GM13977 (cell line): ENCODE measurements at regions not wholly inside any gene's neighbourhood (a gene's known extent, or its start where the extent isn't known, plus 50 kb on each side); places are given as distances from the start of the nearest gene placed in this dataset.

Source experiments
- DNase-seq: peaks from one replicate; pipeline ENCODE4 v3.0.0; 2012; ENCODE audit warnings: low spot score
- CTCF ChIP-seq: IDR thresholded peaks from 2 replicates; pipeline ENCODE4 v1.5.1; 2012; ENCODE audit warnings: mild to moderate bottlenecking, control low read depth; ENCODE audit not compliant: insufficient read depth; ENCODE audit errors: extremely low read depth, missing control alignments
- in situ Hi-C: fragments of 300-500 bp; cut with MboI; formaldehyde crosslinking; loops from one replicate; pipeline ENCODE4 v1.12.0; 2022; ENCODE audit warnings: low sequenced_read_pairs, low pct_unique_long_range_greater_than_20kb, mixed read lengths, inconsistent platforms; ENCODE audit not compliant: unreplicated experiment

DNA sequence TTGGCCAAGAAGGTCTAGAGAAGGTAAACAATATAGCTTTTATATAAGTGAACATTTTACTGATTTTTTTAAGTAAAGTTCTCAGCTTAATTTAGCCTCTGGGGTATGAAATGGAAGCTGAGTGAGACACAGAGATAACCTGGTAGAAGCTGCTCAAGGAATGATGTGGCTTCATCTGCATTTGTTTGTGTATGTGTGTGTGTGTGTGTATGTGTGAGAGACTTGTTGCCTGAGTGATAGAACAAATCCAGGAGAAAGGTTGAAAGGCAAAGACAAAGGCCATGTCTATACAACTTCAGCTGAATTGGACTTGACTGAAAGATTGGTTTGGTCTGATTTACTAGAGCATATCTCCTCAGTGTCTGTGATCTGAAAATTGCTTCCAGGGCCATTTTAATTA is 63.6 kb downstream of the PCDH7 start:
- no peak for DNase-seq
- in situ Hi-C loops, result no loop called here
- no peak for TF ChIP-seq CTCF

- TF ChIP-seq CTCF, result no peak
- in situ Hi-C loops, result no loop called here
- DNase-seq, result no peak
Measured at GRCh38 chr4:30789219-30789671, 69.1 kb downstream of the PCDH7 start.

DNA sequence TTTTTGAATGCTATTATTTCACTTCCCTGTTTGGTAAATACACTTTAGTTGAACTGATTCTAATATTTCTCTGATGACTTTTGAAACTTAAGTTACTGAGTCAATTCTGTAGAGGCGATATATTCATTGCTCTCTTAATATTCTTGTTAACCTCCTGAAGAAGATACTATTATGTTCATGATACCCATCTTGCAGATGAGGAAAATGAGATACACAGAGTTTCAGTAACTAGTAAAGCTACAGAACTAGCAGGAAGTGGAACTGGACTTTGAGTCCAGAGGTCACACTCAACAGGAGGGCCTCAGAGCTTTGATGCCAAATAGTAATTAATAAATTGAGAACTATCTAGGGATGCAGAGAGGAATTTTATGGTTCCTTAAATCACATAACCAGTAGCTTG is 70.0 kb downstream of the PCDH7 start:
- no peak for DNase-seq
- TF ChIP-seq CTCF, result no peak
- in situ Hi-C loops, result no loop called here

DNA sequence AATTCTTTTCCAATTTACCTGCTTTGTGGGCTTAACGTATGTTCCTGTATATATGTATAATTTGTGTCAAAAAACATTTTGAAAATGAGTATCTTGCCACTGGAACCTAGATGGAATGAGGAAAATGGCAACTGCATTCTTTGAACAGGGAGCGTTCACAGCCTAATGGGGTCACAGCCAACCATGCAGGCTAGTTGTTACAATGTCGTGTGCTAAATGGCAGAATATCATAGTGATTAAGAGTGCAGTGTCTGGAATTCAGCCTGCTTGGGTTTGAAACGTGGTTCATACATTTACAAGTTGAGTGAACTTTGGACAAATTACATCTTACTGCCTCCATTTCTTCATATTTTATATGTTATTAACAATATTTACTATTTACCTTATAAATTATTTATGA is 70.8 kb downstream of the PCDH7 start:
- no peak for DNase-seq
- in situ Hi-C loops, result no loop called here
- no peak for TF ChIP-seq CTCF

GRCh38 chr4:30792601-30793000 is 72.4 kb downstream of the PCDH7 start:
- no peak for DNase-seq
- in situ Hi-C loops, result no loop called here
- TF ChIP-seq CTCF, result no peak

DNA sequence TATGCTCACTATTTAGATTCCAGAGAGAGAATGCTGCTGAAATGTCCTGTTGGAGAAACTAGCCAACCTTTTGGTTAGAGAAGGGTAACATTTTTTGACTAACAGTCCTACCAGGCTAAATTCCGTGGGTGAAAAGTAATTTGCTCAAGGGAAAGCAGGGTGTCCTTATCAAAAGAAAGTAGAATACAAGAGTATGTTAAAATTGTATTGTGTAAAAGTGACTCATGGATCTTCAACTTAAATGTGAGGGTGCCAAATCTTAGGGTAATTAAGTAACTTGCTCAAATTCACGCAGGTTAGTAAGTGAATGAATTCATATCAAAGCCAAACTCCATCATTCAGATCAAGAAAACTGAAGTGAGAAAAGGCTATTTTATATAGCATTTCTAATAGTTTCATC is 81.7 kb downstream of the PCDH7 start:
- TF ChIP-seq CTCF, result no peak
- DNase-seq, result no peak
- in situ Hi-C loops, result no loop called here
